Lower leg skin (tissue), 3 donors: ENCODE measurements at regions not wholly inside any gene's neighbourhood (a gene's known extent, or its start where the extent isn't known, plus 50 kb on each side); places are given as distances from the start of the nearest gene placed in this dataset.

Experiments
- POLR2A ChIP-seq, 2 donors: fragments of 450-650 bp; IDR thresholded peaks; one replicate each; pipeline ENCODE4 v1.6.1; 2016 to 2017; ENCODE audit warnings: antibody characterized with exemption in 2 of 2, mild to moderate bottlenecking in 1 of 2, moderate library complexity in 1 of 2
- TF ChIP-seq, protein P1 (sequence below), 3 donors: fragments of 450-650 bp; IDR thresholded peaks; one replicate each; pipeline ENCODE4 v1.5.1; 2016; ENCODE audit warnings: antibody characterized with exemption in 3 of 3, mild to moderate bottlenecking in 3 of 3, moderate library complexity in 2 of 3

GRCh38 chr17:31699886-31700285, 159.2 kb downstream of the COPRS start:
- no peak for TF ChIP-seq POLR2A (IDR thresholded peaks at IDR 0.05)
- TF ChIP-seq, protein P1, sequence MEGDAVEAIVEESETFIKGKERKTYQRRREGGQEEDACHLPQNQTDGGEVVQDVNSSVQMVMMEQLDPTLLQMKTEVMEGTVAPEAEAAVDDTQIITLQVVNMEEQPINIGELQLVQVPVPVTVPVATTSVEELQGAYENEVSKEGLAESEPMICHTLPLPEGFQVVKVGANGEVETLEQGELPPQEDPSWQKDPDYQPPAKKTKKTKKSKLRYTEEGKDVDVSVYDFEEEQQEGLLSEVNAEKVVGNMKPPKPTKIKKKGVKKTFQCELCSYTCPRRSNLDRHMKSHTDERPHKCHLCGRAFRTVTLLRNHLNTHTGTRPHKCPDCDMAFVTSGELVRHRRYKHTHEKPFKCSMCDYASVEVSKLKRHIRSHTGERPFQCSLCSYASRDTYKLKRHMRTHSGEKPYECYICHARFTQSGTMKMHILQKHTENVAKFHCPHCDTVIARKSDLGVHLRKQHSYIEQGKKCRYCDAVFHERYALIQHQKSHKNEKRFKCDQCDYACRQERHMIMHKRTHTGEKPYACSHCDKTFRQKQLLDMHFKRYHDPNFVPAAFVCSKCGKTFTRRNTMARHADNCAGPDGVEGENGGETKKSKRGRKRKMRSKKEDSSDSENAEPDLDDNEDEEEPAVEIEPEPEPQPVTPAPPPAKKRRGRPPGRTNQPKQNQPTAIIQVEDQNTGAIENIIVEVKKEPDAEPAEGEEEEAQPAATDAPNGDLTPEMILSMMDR (IDR thresholded peaks at IDR 0.05), result no peak
